ENCODE measurements at regions not wholly inside any gene's neighbourhood (a gene's known extent, or its start where the extent isn't known, plus 50 kb on each side); places are given as distances from the start of the nearest gene placed in this dataset.
"Not testable (repeated sequence)": the region's sequence is repeated elsewhere in the genome, so short reads cannot be mapped to it uniquely, and the experiment has no call there.

- peak; percentile 95 for FAIRE-seq
Observed at GRCh38 chr7:82559193-82559805, 115.7 kb upstream of the CACNA2D1 start.

- FAIRE-seq: no peak
Observed at GRCh38 chr7:82549616-82550285, 106.2 kb upstream of the CACNA2D1 start.

GRCh38 chr7:82548141-82548688 is 104.6 kb upstream of the CACNA2D1 start:
- FAIRE-seq: no peak

- no peak for FAIRE-seq
Observed at GRCh38 chr7:82542665-82543064, 99.1 kb upstream of the CACNA2D1 start.

- FAIRE-seq: no peak
Observed at GRCh38 chr7:82539969-82540368, 96.4 kb upstream of the CACNA2D1 start.

GRCh38 chr7:82534684-82535083 is 91.1 kb upstream of the CACNA2D1 start:
- FAIRE-seq: no peak

GRCh38 chr7:82530361-82530760 is 86.8 kb upstream of the CACNA2D1 start:
- FAIRE-seq: no peak

- FAIRE-seq: no peak
Observed at GRCh38 chr7:82528577-82529310, 85.2 kb upstream of the CACNA2D1 start.

GRCh38 chr7:82527851-82528250 is 84.3 kb upstream of the CACNA2D1 start:
- no peak for FAIRE-seq

- no peak for FAIRE-seq
Observed at GRCh38 chr7:82521906-82522445, 78.4 kb upstream of the CACNA2D1 start.

- no peak for FAIRE-seq
Observed at GRCh38 chr7:82517050-82517449, 73.5 kb upstream of the CACNA2D1 start.

- peak; percentile 45 for FAIRE-seq
Observed at GRCh38 chr7:82511542-82511941, 68.0 kb upstream of the CACNA2D1 start.

GRCh38 chr7:82507976-82508677 is 64.5 kb upstream of the CACNA2D1 start:
- no peak for FAIRE-seq

GRCh38 chr7:82507365-82507975 is 63.9 kb upstream of the CACNA2D1 start:
- FAIRE-seq: no peak

- FAIRE-seq: no peak
Observed at GRCh38 chr7:82506702-82507101, 63.1 kb upstream of the CACNA2D1 start.

- FAIRE-seq: no peak
Observed at GRCh38 chr7:82506208-82506607, 62.6 kb upstream of the CACNA2D1 start.

GRCh38 chr7:82501346-82501745 is 57.8 kb upstream of the CACNA2D1 start:
- no peak for FAIRE-seq

GRCh38 chr7:82499546-82499945 is 56.0 kb upstream of the CACNA2D1 start:
- FAIRE-seq: not testable (repeated sequence)

- FAIRE-seq: no peak
Observed at GRCh38 chr7:82494420-82494819, 50.8 kb upstream of the CACNA2D1 start.
